Omental fat pad (tissue), 3 donors: ENCODE measurements at regions not wholly inside any gene's neighbourhood (a gene's known extent, or its start where the extent isn't known, plus 50 kb on each side); places are given as distances from the start of the nearest gene placed in this dataset.

Source experiments
- ATAC-seq: fragments of 150-250 bp; one replicate; pipeline ENCODE4 v1.9.1; 2016; ENCODE audit warnings: mild to moderate bottlenecking, moderate library complexity; ENCODE audit not compliant: low FRiP score
- DNase-seq: peaks from one replicate; pipeline ENCODE4 v3.0.0-alpha.2; 2019; ENCODE audit warnings: low spot score
- TF ChIP-seq, protein P1 (sequence below), 3 donors: fragments of 450-650 bp; IDR thresholded peaks; one replicate each; pipeline ENCODE4 v1.5.1; 2016 to 2017; ENCODE audit warnings: antibody characterized with exemption in 3 of 3, mild to moderate bottlenecking in 3 of 3, moderate library complexity in 2 of 3

- DNase-seq (no peak), ATAC-seq (no peak)
- TF ChIP-seq, protein P1, sequence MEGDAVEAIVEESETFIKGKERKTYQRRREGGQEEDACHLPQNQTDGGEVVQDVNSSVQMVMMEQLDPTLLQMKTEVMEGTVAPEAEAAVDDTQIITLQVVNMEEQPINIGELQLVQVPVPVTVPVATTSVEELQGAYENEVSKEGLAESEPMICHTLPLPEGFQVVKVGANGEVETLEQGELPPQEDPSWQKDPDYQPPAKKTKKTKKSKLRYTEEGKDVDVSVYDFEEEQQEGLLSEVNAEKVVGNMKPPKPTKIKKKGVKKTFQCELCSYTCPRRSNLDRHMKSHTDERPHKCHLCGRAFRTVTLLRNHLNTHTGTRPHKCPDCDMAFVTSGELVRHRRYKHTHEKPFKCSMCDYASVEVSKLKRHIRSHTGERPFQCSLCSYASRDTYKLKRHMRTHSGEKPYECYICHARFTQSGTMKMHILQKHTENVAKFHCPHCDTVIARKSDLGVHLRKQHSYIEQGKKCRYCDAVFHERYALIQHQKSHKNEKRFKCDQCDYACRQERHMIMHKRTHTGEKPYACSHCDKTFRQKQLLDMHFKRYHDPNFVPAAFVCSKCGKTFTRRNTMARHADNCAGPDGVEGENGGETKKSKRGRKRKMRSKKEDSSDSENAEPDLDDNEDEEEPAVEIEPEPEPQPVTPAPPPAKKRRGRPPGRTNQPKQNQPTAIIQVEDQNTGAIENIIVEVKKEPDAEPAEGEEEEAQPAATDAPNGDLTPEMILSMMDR (IDR thresholded peaks at IDR 0.05): no peak
These were observed 511.8 kb upstream of the LCORL start for GRCh38 chr4:18533262-18533775.

DNA sequence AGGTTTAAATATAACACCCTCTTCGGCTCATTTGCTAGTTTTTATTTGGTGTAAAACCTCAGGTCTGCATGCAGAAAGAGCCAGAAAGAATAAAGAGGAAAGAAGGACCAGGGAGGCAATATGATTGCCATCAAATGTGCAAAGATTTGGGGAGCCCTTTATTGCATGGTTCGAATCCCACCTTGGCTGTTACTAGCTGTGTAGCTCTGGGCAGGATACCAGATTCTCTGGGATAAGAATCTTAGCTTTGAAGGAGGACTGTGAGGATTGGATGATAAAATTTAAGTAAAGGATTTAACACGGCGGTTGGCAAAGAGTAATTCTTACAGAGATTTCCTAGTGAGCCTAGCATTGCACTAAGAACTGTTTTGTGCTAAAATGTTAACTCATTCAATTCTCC is 510.2 kb upstream of the LCORL start:
- TF ChIP-seq, protein P1 (IDR thresholded peaks at IDR 0.05): no peak
- ATAC-seq (no peak), DNase-seq (no peak)

DNA sequence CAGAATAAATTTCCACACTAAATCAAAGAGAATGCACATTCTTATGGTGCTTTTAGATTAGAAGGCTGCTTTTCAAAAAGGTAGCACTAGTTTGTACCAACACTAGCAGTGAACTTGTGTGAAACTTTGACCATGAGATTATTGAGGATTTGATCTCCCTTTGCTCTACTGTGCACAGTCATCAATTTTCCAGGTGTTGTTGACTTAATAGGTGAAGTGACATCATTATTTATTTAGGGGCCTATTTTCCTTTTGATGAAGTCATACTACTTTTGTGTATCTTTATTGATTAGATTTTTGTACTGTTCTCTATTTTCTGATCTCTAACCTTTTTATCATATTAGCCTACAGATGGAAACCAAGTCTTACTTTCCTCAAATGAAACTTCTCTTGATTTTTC is 507.9 kb upstream of the LCORL start:
- TF ChIP-seq, protein P1 (IDR thresholded peaks at IDR 0.05): no peak
- no peak for ATAC-seq
- DNase-seq: no peak

- ATAC-seq (no peak), DNase-seq (no peak)
- TF ChIP-seq, protein P1 (IDR thresholded peaks at IDR 0.05): no peak
These were observed 503.1 kb upstream of the LCORL start for GRCh38 chr4:18524667-18525066.

GRCh38 chr4:18518098-18518497 is 496.5 kb upstream of the LCORL start:
- DNase-seq: no peak
- no peak for ATAC-seq
- TF ChIP-seq, protein P1 (IDR thresholded peaks at IDR 0.05): no peak

DNA sequence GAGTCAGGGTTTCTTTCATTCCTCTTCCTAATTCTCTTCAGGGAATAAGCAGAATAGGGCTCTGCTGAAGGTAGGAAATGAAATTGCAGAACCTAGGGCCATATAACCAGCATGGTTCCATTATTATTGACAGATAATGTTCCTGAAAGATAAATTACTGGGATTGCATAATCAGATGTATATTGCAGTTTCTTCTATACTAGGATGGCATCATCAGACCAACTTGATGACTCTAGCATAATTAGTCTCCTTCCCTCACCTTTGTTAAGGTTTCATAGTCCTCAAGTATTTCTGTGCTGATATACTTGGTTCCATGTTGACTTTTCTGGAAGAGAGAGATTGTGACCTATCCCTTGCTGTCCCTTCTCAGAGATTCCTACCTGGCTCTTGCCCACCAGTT is 492.3 kb upstream of the LCORL start:
- TF ChIP-seq, protein P1 (IDR thresholded peaks at IDR 0.05): no peak
- DNase-seq: no peak
- no peak for ATAC-seq

GRCh38 chr4:18512718-18513117 is 491.2 kb upstream of the LCORL start:
- DNase-seq (no peak), ATAC-seq (no peak)
- TF ChIP-seq, protein P1 (IDR thresholded peaks at IDR 0.05): no peak
